Parathyroid adenoma (tissue), 2 donors: ENCODE measurements at regions not wholly inside any gene's neighbourhood (a gene's known extent, or its start where the extent isn't known, plus 50 kb on each side); places are given as distances from the start of the nearest gene placed in this dataset.

Experiments
- H2AFZ ChIP-seq: fragments of 300-600 bp; sonication (generic); one replicate; pipeline ENCODE4 v1.7.0; 2017; ENCODE audit warnings: antibody characterized with exemption, mild to moderate bottlenecking
- H3K27ac ChIP-seq: fragments of 300-600 bp; sonication (generic); one replicate; pipeline ENCODE4 v1.7.0; 2017
- H3K27me3 ChIP-seq: fragments of 300-600 bp; sonication (generic); one replicate; pipeline ENCODE4 v1.7.0; 2017; ENCODE audit warnings: low read length; ENCODE audit not compliant: control insufficient read depth, insufficient read depth
- H3K36me3 ChIP-seq: fragments of 300-600 bp; sonication (generic); one replicate; pipeline ENCODE4 v1.7.0; 2017; ENCODE audit warnings: low read length; ENCODE audit not compliant: control insufficient read depth, insufficient read depth
- H3K4me1 ChIP-seq: fragments of 300-600 bp; sonication (generic); one replicate; pipeline ENCODE4 v1.7.0; 2017; ENCODE audit warnings: control low read depth
- H3K4me2 ChIP-seq: fragments of 300-600 bp; sonication (generic); one replicate; pipeline ENCODE4 v1.7.0; 2017; ENCODE audit warnings: low read length
- H3K4me3 ChIP-seq: fragments of 300-600 bp; sonication (generic); one replicate; pipeline ENCODE4 v1.7.0; 2017; ENCODE audit warnings: low read depth, low read length
- H3K79me2 ChIP-seq: fragments of 300-600 bp; sonication (generic); one replicate; pipeline ENCODE4 v1.7.0; 2017; ENCODE audit warnings: control low read depth
- H3K9ac ChIP-seq: fragments of 300-600 bp; sonication (generic); one replicate; pipeline ENCODE4 v1.7.0; 2017; ENCODE audit warnings: mild to moderate bottlenecking
- H3K9me3 ChIP-seq: fragments of 300-600 bp; sonication (generic); one replicate; pipeline ENCODE4 v1.7.0; 2017; ENCODE audit warnings: low read length; ENCODE audit not compliant: control insufficient read depth
- TF ChIP-seq, protein P1 (sequence below): fragments of 300-600 bp; sonication (generic); IDR thresholded peaks from one replicate; pipeline ENCODE4 v1.7.0; 2017; ENCODE audit warnings: antibody characterized with exemption, mild to moderate bottlenecking
- donor health status: primary hyperparathyroidism.

DNA sequence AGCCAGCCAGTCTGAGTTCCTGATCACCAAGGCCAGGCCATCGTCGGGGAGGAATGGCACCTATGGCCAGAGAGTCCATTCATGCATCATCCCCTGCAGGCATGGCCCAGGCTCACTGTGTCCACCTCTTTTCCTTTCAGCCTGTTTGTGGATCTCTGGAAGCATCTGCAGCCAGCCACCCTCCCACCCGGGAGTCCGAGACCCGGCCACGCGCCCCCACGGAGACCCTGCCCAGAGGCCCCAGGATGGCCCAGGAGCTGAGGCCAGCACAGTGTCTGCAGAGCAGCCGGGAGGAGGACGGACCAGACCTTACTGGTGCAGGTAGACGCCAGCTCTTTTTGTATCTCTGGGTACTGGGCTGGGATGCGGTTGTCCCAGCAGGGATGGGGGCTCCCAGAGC is 245.1 kb upstream of the CIBAR2 start:
- no peak overlapping the region for H2AFZ ChIP-seq
- no peaks in the 10 kb centered on the region for H3K9me3 ChIP-seq
- no peak overlapping the region for H3K4me3 ChIP-seq
- no peaks in the 10 kb centered on the region for H3K36me3 ChIP-seq
- H3K79me2 ChIP-seq: peaks cover 18% of the 10 kb centered on the region
- no peaks in the 10 kb centered on the region for H3K4me1 ChIP-seq
- H3K27me3 ChIP-seq: no peaks in the 10 kb centered on the region
- TF ChIP-seq, protein P1, sequence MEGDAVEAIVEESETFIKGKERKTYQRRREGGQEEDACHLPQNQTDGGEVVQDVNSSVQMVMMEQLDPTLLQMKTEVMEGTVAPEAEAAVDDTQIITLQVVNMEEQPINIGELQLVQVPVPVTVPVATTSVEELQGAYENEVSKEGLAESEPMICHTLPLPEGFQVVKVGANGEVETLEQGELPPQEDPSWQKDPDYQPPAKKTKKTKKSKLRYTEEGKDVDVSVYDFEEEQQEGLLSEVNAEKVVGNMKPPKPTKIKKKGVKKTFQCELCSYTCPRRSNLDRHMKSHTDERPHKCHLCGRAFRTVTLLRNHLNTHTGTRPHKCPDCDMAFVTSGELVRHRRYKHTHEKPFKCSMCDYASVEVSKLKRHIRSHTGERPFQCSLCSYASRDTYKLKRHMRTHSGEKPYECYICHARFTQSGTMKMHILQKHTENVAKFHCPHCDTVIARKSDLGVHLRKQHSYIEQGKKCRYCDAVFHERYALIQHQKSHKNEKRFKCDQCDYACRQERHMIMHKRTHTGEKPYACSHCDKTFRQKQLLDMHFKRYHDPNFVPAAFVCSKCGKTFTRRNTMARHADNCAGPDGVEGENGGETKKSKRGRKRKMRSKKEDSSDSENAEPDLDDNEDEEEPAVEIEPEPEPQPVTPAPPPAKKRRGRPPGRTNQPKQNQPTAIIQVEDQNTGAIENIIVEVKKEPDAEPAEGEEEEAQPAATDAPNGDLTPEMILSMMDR: no peak
- no peak overlapping the region for H3K27ac ChIP-seq
- H3K4me2 ChIP-seq: no peak overlapping the region
- H3K9ac ChIP-seq: no peak overlapping the region

DNA sequence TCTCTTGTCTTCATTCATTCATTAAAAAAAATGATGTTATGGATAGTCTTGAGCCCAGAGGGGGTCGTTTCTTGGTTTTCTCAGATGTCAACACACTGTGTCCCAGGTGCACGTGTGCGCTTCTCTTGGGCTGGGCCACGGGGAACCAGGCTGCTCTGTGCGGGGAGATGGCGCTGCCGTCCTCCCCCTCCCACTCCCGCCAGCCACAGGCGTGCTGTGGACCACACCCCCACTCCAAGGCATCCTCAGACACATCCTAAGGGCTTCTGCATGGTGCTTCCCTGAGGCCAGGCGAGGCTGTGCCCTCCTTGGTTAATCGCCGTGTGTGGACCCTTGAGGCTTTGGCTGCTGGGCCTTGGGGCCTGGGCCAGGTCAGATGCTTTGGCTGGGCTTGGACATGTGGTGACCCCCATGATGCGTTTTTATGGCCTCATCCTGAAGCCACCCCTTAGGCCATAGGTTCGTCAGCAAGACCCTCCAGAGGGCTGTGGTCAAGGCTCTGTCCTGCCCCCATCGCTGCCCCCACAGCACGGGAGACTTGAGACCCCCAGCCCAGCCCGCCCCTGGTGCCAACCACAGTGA is 245.7 kb upstream of the CIBAR2 start:
- no peak overlapping the region for H2AFZ ChIP-seq
- H3K36me3 ChIP-seq: no peaks in the 10 kb centered on the region
- H3K79me2 ChIP-seq: peaks cover 16% of the 10 kb centered on the region
- TF ChIP-seq, protein P1: no peak
- H3K4me2 ChIP-seq: no peak overlapping the region
- no peak overlapping the region for H3K4me3 ChIP-seq
- H3K4me1 ChIP-seq: no peaks in the 10 kb centered on the region
- H3K9ac ChIP-seq: no peak overlapping the region
- no peaks in the 10 kb centered on the region for H3K9me3 ChIP-seq
- no peaks in the 10 kb centered on the region for H3K27me3 ChIP-seq
- H3K27ac ChIP-seq: no peak overlapping the region

DNA sequence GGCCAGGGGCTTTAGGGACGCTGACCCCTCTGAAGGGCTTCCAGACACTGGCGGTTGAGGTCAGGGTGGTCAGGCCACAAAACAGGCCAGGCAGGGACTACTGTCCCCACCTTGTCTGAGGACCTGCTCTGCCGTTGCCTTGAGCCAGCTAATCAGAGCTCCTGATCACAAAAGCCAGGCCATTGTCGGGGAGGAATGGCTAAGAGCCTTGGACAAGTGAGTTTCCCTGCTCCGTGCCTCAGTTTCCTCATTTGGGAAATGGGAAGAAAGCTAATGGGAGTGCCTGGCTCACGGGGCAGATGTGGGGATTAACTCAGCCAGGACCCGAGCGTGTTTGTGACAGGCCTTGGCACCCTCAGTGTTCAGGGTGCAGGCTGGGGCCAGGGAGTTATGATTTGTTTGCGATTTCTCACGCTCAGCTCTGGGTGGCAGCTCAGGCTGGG is 246.5 kb upstream of the CIBAR2 start:
- Histone ChIP-seq H3K9ac (no peak overlapping the region), H3K36me3 (no peaks in the 10 kb centered on the region), H3K79me2 (peaks cover 16% of the 10 kb centered on the region), H3K4me1 (no peaks in the 10 kb centered on the region), H3K9me3 (no peaks in the 10 kb centered on the region), H2AFZ (no peak overlapping the region), H3K4me3 (no peak overlapping the region), H3K4me2 (no peak overlapping the region), H3K27me3 (no peaks in the 10 kb centered on the region), H3K27ac (no peak overlapping the region)
- TF ChIP-seq, protein P1: no peak

DNA sequence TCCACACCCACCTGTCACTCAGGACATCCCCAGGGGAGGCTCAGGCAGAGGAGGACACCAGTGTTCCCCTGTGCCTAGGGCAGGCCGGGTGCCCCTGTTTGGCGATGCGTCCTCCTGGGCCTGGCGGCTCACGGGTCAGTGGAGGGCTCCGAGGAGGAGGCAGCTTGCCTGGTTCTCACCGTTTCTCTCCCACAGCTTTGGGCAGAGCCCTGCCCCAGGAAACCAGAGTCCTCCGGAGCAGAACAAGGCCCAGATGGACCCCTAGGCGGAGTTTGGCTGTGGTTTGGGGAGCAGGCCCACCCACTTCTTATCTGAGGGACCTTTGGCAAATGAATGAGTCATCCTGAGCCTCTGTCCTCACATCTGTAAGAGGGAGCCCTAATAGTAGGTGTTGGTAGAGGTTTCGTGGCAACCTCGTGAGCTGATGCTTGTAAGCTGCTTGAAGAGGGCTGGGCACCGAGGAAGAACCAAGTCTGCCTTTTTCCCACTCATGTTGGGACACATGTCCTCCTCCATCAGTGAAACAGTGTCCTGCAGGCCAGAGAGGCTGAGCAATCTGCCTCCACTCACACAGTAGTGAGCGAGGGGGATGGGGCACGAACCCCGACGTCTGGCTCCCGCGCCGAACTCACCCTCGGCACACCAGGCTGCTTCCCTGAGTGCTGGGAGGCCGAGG is 247.0 kb upstream of the CIBAR2 start:
- Histone ChIP-seq H3K27ac (no peak overlapping the region), H3K4me2 (no peak overlapping the region), H3K79me2 (peaks cover 16% of the 10 kb centered on the region), H3K4me3 (no peak overlapping the region), H3K4me1 (no peaks in the 10 kb centered on the region), H3K9me3 (no peaks in the 10 kb centered on the region), H3K9ac (no peak overlapping the region), H2AFZ (no peak overlapping the region), H3K36me3 (no peaks in the 10 kb centered on the region), H3K27me3 (no peaks in the 10 kb centered on the region)
- TF ChIP-seq, protein P1: no peak
